HG03025 (cell line): ENCODE measurements at regions not wholly inside any gene's neighbourhood (a gene's known extent, or its start where the extent isn't known, plus 50 kb on each side); places are given as distances from the start of the nearest gene placed in this dataset.
"Not testable (repeated sequence)": the region's sequence is repeated elsewhere in the genome, so short reads cannot be mapped to it uniquely, and the experiment has no call there.

ENCODE experiments used
- ATAC-seq: cut with Tn5 transposase; IDR thresholded peaks from one replicate; pipeline ENCODE4 v1.9.1; 2021; ENCODE audit warnings: mild to moderate bottlenecking, moderate library complexity; ENCODE audit not compliant: unreplicated experiment, low FRiP score

DNA sequence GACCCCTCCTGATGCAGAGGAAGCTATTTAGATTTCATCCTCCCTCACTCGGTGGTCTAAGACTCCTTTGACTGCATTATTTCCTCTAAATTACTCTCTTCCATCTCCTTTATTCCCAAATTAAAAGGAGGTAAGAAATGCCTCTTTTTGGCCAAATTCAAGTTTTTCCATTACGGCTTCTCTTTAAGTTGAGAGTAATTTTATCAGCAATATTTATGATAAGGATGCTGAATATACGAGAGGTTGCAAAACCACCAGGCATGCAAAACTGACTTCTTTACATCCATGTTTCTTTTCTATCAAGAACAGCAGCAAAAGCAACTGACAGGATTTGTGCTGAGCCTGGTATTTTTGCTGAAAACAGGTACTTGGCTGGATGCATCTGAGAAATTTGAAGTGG is 262.0 kb upstream of the RARB start:
- ATAC-seq, result no peak

DNA sequence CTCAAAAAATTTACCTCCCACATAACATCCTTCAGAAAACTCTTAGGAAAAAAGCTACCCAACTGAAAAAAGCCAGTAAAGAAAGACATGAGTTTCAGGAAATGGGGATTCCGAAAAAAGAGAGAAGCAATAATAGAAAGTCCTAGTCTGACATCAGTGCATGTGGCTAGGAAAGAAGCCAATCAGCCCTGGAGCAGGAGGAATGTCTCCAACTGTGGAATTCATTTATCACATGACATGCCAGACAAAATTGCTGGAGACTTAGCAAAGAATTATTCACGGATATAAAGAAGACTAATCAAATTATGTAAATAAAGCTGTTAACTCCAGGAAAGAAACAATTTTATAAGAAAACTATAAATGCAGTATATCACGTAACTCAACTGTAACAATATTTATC is 258.9 kb upstream of the RARB start:
- no peak for ATAC-seq

DNA sequence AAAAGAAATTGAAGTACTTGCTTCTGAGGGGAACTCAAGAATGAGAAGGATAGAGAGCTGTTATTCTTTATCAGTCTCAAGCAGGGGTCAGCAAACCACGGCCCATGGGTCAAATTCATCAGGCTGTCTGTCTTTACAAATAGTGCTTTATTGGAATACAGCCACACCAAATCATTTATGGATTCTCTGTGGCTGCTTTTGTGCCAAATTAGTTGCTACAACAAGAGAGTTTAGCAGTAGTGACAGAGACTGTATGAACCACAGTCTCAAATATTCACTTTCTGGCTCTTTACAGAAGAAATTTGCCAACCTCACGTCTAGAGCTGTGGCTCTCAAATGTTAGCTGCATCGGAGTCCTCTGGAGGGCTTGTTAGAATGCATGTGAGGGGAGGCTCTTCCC is 258.0 kb upstream of the RARB start:
- no peak for ATAC-seq

DNA sequence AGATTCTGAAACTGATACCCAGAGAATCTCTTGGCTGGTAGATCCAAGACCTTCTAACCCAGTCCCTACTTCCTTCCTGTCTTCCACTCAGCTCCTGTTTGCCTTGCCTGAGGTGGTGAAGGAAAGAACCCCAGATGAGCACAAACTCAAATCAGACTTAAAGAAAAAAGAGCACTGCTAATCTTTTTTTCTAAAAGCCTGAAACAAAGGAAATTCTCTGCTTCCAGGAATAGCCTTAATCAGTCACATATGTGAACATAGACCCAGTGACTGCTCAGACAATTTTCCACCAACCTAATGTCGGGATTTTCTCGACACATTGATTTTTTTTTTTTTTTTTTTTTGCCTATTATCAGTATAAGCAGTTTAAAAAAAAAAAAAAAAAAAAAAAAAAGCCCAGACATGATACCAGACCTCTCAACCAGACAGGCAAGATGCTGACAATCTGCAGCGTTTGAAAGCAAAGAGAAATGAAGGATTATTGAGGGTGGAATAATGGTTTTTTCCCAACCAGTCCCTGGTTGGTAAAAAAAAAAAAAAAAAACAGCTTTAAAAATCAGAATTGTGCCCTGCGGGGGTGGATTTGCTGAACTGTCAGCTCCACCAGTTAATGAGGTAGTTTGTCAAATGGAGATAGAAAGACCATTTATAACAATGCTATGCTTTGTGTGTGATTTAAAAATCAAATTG is 256.8 kb upstream of the RARB start:
- ATAC-seq, result no peak

DNA sequence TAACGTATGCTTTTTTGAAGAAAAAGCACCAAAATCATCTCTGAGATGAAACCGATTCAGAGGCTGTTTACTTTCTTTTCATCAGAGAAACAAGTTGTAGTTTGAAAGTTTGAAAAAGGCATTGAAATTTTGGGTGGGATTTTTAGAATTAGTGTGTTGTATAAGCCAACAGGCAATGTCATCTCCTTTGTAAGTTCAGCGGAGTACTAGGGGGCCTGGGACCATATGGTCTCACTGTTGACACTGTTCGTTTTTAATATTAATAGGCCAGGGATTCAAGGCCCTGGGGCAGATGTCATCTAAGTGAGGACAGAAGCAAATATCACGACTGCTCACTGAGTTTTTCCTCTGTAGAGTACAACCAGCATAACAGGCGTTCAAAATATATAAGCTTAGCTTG is 256.2 kb upstream of the RARB start:
- no peak for ATAC-seq

DNA sequence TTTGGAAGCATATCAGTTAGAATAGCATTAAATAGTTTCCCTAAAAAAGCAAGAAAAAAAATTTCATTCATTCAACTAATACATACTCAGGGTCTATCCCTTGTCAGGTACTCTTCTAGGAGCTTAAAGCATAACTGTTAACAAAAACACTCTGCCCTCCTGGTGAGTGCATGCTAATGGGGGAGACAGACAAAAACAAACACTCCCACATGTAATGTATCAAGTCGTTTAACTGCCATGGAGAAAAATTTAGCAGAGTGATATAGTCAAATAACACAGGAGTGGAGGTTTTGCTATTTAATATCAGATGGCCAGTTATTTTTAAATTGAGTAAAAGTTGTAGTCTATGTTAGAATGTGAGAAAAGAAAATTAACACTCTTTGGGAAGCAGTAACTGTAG is 254.5 kb upstream of the RARB start:
- no peak for ATAC-seq

DNA sequence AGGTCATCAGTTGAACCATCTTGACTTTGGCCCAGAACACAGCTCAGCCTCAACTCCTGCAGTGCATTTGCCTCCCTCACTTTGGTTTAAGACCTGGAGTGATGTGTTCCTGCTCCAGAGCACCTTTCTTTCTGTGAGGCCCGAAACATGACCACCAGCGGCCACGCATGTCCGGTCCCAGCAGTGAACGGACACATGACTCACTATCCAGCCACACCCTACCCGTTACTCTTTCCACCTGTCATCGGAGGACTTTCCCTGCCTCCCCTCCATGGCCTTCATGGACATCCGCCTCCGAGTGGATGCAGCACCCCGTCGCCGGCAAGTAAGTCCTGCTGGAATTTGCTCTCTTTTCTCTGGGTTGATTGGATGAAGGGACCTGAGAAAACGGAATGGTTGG is 253.8 kb upstream of the RARB start:
- ATAC-seq, result no peak

DNA sequence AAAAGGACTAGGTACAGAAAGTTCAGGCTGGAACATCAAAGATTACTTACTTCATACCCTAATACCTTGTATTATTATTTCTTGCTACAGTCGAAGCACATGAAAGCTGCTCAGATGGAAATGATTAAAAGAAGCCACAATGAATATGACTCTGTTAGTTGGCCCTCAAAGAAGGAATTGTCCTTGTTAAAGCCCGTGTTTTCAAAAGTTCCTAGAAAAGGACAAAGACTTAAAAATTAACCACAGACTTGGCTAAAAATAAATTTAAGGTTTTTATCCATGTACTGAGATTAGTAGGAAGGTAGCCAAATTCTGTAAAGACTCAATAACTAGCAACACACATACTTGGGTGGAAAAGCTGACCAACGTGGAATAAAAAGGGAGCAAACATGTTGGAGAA is 251.0 kb upstream of the RARB start:
- ATAC-seq, result no peak

DNA sequence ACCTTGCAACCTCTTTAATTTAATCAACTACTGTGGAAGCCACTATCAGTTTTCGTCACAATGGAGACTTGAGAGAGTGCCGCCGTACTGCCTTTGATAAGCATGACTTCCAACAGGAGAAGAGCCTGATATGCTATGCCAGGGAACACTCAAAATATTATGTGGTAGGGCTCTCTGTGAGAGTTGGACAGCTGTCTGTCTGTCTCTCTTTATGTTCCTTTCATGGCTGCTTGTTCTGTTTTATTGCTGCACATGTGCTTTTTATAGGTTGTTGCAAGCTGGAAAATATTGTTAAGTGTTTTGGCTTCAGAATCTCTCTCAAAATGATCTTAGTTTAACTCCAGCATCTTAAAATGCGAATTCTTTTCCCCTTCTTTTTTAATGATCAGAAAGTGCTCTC is 249.4 kb upstream of the RARB start:
- ATAC-seq, result no peak

DNA sequence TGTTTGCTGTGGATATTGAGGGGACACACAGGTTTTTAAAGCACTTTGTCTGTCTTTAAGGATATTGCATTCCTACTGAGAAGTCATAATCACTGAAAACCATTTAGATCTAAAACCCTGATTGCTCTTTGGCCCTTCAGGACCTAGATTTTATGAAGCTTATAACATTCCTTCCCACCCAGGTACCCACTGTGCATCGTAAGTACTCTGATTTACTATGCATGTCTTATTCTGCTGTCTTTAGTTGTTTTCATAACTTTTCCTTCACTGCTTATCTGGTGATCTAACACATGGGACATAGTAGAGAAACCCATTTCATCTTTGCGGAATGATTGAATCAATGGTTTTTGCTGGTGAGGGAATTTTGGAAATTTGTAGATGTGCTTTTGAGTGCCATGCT is 247.0 kb upstream of the RARB start:
- ATAC-seq, result no peak

DNA sequence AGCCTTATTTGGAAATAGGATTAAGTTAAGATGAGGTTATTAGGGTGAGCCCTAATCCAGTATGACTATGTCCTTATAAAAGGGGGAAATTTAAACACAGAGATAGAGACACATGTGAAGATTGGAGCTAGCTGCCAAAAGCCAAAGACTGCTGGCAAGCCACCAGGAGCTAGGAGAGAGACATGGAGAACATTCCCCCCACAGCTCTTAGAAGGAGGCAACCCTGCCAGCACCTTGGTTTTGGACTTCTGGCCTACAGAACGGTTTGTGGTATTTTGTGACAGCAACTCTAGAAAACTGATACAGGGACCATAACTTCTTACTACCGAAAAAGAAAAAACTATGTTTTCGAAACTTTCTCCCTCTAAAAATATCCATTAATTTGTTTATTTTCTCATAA is 245.3 kb upstream of the RARB start:
- ATAC-seq, result no peak

DNA sequence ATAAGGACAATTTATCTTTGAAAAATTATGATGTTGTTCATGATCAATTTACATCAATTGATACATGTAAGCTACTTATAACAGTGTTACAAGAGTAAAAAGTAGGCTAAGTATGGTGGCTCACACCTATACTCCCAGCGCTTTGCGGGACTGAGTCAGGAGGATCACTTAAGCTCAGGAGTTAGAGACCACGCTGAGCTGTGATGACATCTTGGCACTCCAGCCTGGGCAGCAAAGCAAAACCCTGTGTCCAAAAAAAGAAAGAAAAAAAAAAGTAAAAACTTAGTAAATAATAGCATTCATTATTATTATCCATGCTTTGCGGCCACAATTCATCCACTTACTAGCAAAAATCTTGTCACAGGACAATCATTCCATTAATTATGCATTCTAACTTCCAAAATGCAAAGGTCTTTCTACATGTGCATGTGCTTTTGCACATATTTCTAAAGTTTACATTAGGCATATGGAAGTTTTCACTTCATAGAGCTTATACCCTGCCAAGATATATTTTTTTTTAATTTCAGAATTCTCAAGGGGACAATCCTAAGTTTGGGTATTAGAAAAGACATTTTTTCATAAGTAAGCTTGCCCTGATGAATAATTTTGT is 243.3 kb upstream of the RARB start:
- no peak for ATAC-seq

DNA sequence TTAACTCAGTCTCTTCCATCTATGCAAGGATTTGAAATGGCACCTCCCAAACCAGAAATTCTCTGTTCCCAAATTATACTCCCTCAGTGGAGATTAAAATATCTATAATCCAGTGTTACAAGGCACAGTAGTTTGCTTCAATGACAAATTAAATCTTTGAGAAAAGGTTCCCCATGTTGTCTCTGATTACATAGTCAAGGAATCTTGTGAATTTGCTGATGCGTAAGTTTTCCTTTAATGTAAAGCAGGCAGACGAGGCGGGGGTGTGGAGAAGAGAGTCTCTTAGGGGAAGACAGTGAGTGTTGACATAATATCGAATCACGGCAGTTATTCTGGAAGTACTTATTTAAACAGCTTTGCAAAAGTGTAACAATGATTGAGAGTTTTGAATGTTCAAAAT is 236.4 kb upstream of the RARB start:
- no peak for ATAC-seq

DNA sequence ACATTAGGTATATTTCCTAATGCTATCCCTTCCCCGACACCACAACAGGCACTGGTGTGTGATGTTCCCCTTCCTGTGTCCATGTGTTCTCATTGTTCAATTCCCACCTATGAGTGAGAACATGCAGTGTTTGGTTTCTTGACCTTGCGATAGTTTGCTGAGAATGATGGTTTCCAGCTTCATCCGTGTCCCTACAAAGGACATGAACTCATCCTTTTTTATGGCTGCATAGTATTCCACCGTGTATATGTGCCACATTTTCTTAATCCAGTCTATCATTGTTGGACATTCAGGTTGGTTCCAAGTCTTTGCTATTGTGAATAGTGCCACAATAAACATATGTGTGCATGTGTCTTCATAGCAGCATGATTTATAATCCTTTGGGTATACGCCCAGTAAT is 228.5 kb upstream of the RARB start:
- ATAC-seq, result not testable (repeated sequence)

DNA sequence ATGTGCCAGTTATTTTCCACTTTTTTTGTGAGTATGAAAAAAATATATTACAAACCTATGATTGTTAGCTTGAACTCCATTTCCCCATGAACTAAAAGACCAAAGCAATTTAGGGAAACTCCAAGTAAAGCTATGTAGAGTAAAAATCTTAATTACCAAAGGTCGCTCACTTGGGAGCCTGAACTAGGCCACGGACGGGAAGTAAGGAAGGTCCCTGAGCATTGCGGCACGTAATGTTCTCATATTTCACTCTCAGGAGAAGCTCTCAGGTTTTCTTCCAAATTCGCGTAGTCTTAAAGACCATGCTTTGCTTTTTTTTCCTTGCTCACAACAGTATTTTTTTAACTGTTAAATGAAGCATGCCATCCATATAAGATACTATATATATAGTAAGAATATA is 215.3 kb upstream of the RARB start:
- no peak for ATAC-seq

DNA sequence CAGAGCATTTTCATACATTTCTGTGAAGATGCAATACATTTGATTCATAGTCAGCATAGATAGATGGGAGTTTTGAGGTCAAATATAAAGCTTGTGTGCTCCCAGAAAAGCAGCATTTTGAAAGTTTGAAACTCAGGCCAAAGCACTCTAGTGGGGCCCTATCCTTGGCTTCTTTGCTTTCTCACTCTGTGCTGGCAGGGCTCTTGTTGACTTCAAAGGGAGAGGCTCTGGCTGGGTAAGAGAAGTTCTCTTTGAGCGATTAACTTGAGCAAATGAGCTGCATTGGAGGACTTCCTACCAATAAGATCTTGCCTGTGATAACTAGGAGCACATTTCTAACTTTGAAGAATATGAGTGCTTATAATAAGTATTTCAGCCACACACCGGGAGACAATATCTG is 214.0 kb upstream of the RARB start:
- ATAC-seq, result no peak

DNA sequence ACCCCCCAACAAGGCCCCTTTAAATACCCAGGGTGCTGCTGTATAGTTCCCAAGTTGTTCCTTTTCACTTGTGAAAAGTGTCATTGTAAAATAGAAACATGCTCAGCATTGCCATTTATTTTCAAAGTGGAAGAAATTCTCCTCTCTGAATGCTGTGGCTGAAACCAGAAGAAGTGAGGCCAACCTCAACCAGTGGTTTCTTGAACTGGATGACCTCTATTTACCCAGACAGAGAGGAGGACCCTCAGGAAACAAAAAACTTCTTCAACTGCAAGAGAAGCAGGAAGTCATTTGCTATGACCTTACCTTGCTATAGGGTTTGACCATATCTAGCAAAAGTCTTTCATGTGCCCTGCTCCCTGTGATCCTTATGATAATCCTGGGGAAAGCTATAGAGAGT is 209.7 kb upstream of the RARB start:
- no peak for ATAC-seq

DNA sequence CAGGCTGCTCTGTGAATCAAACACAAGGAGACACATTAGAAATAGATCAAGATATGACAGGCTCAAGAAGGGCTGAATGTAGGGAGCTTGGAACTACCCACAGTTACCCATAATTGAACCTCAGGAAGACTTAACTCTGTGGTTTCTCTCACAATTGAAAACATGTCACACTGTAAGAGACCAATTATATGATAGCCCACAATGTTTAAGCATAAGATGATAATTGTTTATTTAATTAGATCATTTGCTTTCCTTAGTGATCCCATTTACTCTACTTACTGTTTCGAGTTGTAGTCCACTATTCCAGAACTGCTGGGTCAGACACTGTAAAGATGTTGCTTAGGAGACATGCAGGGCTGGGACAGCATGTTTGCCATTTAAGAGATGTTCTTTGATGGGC is 201.3 kb upstream of the RARB start:
- no peak for ATAC-seq

DNA sequence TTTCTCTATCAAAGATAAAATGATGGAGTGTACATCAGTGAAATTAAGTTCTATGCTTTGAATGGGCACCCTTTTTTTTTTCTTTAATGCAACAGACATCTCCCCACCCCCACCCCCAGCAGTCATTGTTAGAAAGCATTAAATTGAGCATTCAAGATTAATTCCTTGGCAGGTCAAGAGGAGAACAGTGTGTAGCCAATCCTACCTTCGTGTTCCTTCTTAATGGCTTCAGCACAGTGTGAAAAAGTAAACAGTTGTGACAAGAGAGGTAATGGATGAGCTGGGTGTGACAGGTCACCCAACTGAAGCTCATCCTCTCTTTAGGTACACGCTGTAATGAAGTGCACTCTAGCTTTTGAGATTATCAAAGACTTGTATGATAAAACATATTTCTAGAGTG is 198.5 kb upstream of the RARB start:
- no peak for ATAC-seq

DNA sequence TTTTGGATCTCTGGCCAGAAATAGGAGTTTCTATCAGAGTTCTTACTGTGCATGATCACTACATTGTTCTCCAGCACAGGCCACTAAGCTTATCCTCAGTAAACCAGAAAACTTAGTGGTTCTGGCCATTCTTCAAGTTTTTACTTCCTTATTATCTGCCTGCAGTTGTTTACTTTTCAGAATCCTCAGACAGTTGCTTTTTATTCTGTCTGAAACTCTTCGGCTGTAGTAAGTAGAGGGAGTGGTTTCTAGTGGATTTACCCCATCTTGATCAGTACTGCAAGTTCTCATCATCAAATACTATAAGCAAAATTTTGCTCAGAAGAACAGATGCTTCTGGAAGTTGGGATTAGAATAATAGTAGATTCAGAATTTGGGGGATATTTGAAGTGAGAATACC is 193.0 kb upstream of the RARB start:
- no peak for ATAC-seq

DNA sequence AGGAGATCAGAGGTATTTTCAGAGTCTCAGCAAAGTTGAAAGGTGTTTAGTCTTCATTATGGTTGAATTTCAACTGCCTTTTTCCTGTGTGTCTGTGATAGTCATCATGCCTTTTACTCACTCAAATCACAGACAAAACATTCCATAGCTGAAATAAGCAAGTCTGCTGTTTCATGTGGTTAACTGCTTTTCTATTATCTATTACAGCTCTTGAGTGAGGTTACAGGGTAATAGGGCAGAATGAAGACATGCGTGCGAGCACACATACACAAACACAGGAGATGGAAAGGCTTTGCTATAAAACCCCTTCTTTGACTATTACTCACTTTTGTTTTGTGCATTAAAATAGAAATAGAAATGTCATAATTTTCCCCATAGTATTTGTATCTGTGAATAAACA is 192.6 kb upstream of the RARB start:
- ATAC-seq, result no peak

DNA sequence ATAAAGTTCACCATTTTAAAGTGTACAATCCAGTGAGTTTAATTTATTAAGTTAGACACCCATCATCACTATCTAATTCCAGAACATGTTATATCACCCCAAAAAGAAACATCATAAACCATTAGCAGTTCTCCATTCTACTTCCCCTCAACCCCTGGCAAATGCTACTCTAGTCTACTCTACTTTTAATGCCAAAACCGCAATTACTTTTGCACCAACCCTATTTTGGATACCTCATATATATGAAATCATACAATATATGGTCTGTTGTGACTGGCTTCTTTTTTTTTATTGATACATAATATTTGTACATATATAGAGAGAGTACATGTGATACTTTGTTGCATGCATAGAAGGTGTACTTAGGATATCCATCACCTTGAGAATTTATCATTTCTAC is 190.5 kb upstream of the RARB start:
- no peak for ATAC-seq

DNA sequence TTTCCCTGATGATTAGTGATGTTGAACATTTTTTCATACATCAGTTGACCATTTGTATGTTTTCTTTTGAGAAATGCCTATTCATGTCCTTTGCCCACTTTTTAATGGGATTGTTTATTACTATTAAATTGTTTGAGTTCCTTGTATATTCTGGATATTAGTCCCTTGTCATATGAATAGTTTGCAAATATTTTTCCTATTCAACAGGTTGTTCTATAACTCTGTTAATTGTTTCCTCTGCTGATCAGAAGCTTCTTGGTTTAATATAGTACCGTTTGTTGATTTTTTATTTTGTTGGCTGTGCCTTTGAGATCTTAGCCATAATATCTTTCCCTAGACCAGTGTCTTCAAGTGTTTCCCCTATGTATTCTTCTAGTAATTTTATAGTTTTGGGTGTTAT is 189.0 kb upstream of the RARB start:
- ATAC-seq, result no peak
